ENCODE measurements at regions not wholly inside any gene's neighbourhood (a gene's known extent, or its start where the extent isn't known, plus 50 kb on each side); places are given as distances from the start of the nearest gene placed in this dataset.

GRCh38 chr5:133868946-133869518 lies 99.4 kb downstream of the C5orf15 start:
- no peak overlapping the region for H2AFZ ChIP-seq (ENCODE audit: low read length)
- no peaks in the 10 kb centered on the region for H4K20me1 ChIP-seq (ENCODE audit: insufficient read depth, low read length, poor library complexity, severe bottlenecking)
- no peaks in the 10 kb centered on the region for H3F3A ChIP-seq (ENCODE audit: low read depth)
- H3K9me2 ChIP-seq (replicated peaks; ENCODE audit: low read depth, low read length), result no peaks in the 10 kb centered on the region
- H3K4me2 ChIP-seq (ENCODE audit: low read depth, low read length, poor library complexity, severe bottlenecking), result peak overlapping the region; percentile 40
- TF ChIP-seq EZH2phosphoT487 (IDR thresholded peaks at IDR 0.05; ENCODE audit: borderline replicate concordance), result no peak
- TF ChIP-seq CTCF (conservative IDR thresholded peaks at IDR 0.05; ENCODE audit: low read length), result peak; percentile 68
- no peaks in the 10 kb centered on the region for H3K27me3 ChIP-seq (ENCODE audit: insufficient read depth, low read length, poor library complexity, severe bottlenecking)
- no peaks in the 10 kb centered on the region for H3K9me3 ChIP-seq (ENCODE audit: insufficient read depth, low read depth, low read length)
- no peaks in the 10 kb centered on the region for H3K4me1 ChIP-seq (ENCODE audit: insufficient read depth, low read length, poor library complexity, severe bottlenecking)
- H3K36me3 ChIP-seq (ENCODE audit: insufficient read depth, low read length), result no peaks in the 10 kb centered on the region
- no peak overlapping the region for H3K9ac ChIP-seq (ENCODE audit: low read depth, low read length, poor library complexity, severe bottlenecking)
- no peaks in the 10 kb centered on the region for H3K79me2 ChIP-seq (ENCODE audit: insufficient read depth, low read length)
- no peak overlapping the region for H3K4me3 ChIP-seq (ENCODE audit: low read length, poor library complexity, severe bottlenecking)

GRCh38 chr5:133867851-133868545 lies 100.4 kb downstream of the C5orf15 start:
- Histone ChIP-seq H3K4me2 (ENCODE audit: low read depth, low read length, poor library complexity, severe bottlenecking) (no peak overlapping the region), H3K36me3 (ENCODE audit: insufficient read depth, low read length) (no peaks in the 10 kb centered on the region), H2AFZ (ENCODE audit: low read length) (no peak overlapping the region), H3K79me2 (ENCODE audit: insufficient read depth, low read length) (no peaks in the 10 kb centered on the region), H3K4me1 (ENCODE audit: insufficient read depth, low read length, poor library complexity, severe bottlenecking) (no peaks in the 10 kb centered on the region), H3F3A (ENCODE audit: low read depth) (no peaks in the 10 kb centered on the region), H3K9me2 (replicated peaks; ENCODE audit: low read depth, low read length) (no peaks in the 10 kb centered on the region), H3K4me3 (ENCODE audit: low read length, poor library complexity, severe bottlenecking) (no peak overlapping the region), H3K27me3 (ENCODE audit: insufficient read depth, low read length, poor library complexity, severe bottlenecking) (no peaks in the 10 kb centered on the region), H3K9ac (ENCODE audit: low read depth, low read length, poor library complexity, severe bottlenecking) (no peak overlapping the region), H4K20me1 (ENCODE audit: insufficient read depth, low read length, poor library complexity, severe bottlenecking) (no peaks in the 10 kb centered on the region), H3K9me3 (ENCODE audit: insufficient read depth, low read depth, low read length) (no peaks in the 10 kb centered on the region)
- TF ChIP-seq CTCF (conservative IDR thresholded peaks at IDR 0.05; ENCODE audit: low read length), result no peak
- no peak for TF ChIP-seq EZH2phosphoT487 (IDR thresholded peaks at IDR 0.05; ENCODE audit: borderline replicate concordance)

- Histone ChIP-seq H3K9me3 (ENCODE audit: insufficient read depth, low read depth, low read length) (no peaks in the 10 kb centered on the region), H4K20me1 (ENCODE audit: insufficient read depth, low read length, poor library complexity, severe bottlenecking) (no peaks in the 10 kb centered on the region), H3K4me3 (ENCODE audit: low read length, poor library complexity, severe bottlenecking) (no peak overlapping the region), H3K36me3 (ENCODE audit: insufficient read depth, low read length) (no peaks in the 10 kb centered on the region), H3F3A (ENCODE audit: low read depth) (no peaks in the 10 kb centered on the region), H3K9me2 (replicated peaks; ENCODE audit: low read depth, low read length) (no peaks in the 10 kb centered on the region), H3K9ac (ENCODE audit: low read depth, low read length, poor library complexity, severe bottlenecking) (no peak overlapping the region), H3K4me2 (ENCODE audit: low read depth, low read length, poor library complexity, severe bottlenecking) (no peak overlapping the region), H3K4me1 (ENCODE audit: insufficient read depth, low read length, poor library complexity, severe bottlenecking) (no peaks in the 10 kb centered on the region), H3K27me3 (ENCODE audit: insufficient read depth, low read length, poor library complexity, severe bottlenecking) (no peaks in the 10 kb centered on the region), H3K79me2 (ENCODE audit: insufficient read depth, low read length) (no peaks in the 10 kb centered on the region), H2AFZ (ENCODE audit: low read length) (no peak overlapping the region)
- TF ChIP-seq CTCF (conservative IDR thresholded peaks at IDR 0.05; ENCODE audit: low read length), result no peak
- no peak for TF ChIP-seq EZH2phosphoT487 (IDR thresholded peaks at IDR 0.05; ENCODE audit: borderline replicate concordance)
Measured at GRCh38 chr5:133867341-133867740, 101.1 kb downstream of the C5orf15 start.
